ENCODE measurements at regions not wholly inside any gene's neighbourhood (a gene's known extent, or its start where the extent isn't known, plus 50 kb on each side); places are given as distances from the start of the nearest gene placed in this dataset.

GRCh38 chr18:25739376-25739775, 351.0 kb downstream of the SS18 start:
- H3K9me3 ChIP-seq (ENCODE audit: insufficient read depth, low read length): no peaks in the 10 kb centered on the region
- H3K4me3 ChIP-seq (ENCODE audit: low read length): no peak overlapping the region
- 0 out of 2 replicates have a peak, but pooled peaks cover 5% of the 10 kb centered on the region for H3K27me3 ChIP-seq (ENCODE audit: low read depth, low read length)
- H2AFZ ChIP-seq (ENCODE audit: low read depth, low read length): no peak overlapping the region
- no peak overlapping the region for H3K9ac ChIP-seq (ENCODE audit: low read length)
- no peak overlapping the region for H3K4me2 ChIP-seq (ENCODE audit: low read length)
- no peaks in the 10 kb centered on the region for H4K20me1 ChIP-seq (ENCODE audit: insufficient read depth, low read length)
- H3K27ac ChIP-seq (ENCODE audit: low read length): no peak overlapping the region
- H3K79me2 ChIP-seq (ENCODE audit: low read length): no peaks in the 10 kb centered on the region
- no peaks in the 10 kb centered on the region for H3K4me1 ChIP-seq (ENCODE audit: low read length)
- TF ChIP-seq EZH2phosphoT487 (IDR thresholded peaks at IDR 0.05; ENCODE audit: low read depth) (no peak), CTCF (IDR thresholded peaks at IDR 0.05; ENCODE audit: low read depth, low read length) (no peak)
- no peaks in the 10 kb centered on the region for H3K36me3 ChIP-seq (replicated peaks; ENCODE audit: low read depth, low read length)

GRCh38 chr18:25737710-25738311, 352.6 kb downstream of the SS18 start:
- TF ChIP-seq CTCF (IDR thresholded peaks at IDR 0.05; ENCODE audit: low read depth, low read length) (no peak), EZH2phosphoT487 (IDR thresholded peaks at IDR 0.05; ENCODE audit: low read depth) (no peak)
- Histone ChIP-seq H3K4me3 (ENCODE audit: low read length) (no peak overlapping the region), H4K20me1 (ENCODE audit: insufficient read depth, low read length) (no peaks in the 10 kb centered on the region), H3K9ac (ENCODE audit: low read length) (no peak overlapping the region), H3K27me3 (ENCODE audit: low read depth, low read length) (0 out of 2 replicates have a peak, but pooled peaks cover 9% of the 10 kb centered on the region), H2AFZ (ENCODE audit: low read depth, low read length) (no peak overlapping the region), H3K36me3 (replicated peaks; ENCODE audit: low read depth, low read length) (no peaks in the 10 kb centered on the region), H3K4me1 (ENCODE audit: low read length) (no peaks in the 10 kb centered on the region), H3K9me3 (ENCODE audit: insufficient read depth, low read length) (no peaks in the 10 kb centered on the region), H3K4me2 (ENCODE audit: low read length) (no peak overlapping the region), H3K27ac (ENCODE audit: low read length) (no peak overlapping the region), H3K79me2 (ENCODE audit: low read length) (no peaks in the 10 kb centered on the region)

- Histone ChIP-seq H3K4me2 (ENCODE audit: low read length) (no peak overlapping the region), H3K4me1 (ENCODE audit: low read length) (no peaks in the 10 kb centered on the region), H3K9me3 (ENCODE audit: insufficient read depth, low read length) (no peaks in the 10 kb centered on the region), H3K4me3 (ENCODE audit: low read length) (no peak overlapping the region), H3K27me3 (ENCODE audit: low read depth, low read length) (0 out of 2 replicates have a peak, but pooled peaks cover 9% of the 10 kb centered on the region), H3K9ac (ENCODE audit: low read length) (no peak overlapping the region), H4K20me1 (ENCODE audit: insufficient read depth, low read length) (no peaks in the 10 kb centered on the region), H2AFZ (ENCODE audit: low read depth, low read length) (no peak overlapping the region), H3K79me2 (ENCODE audit: low read length) (no peaks in the 10 kb centered on the region), H3K27ac (ENCODE audit: low read length) (no peak overlapping the region), H3K36me3 (replicated peaks; ENCODE audit: low read depth, low read length) (no peaks in the 10 kb centered on the region)
- TF ChIP-seq EZH2phosphoT487 (IDR thresholded peaks at IDR 0.05; ENCODE audit: low read depth): no peak
- TF ChIP-seq CTCF (IDR thresholded peaks at IDR 0.05; ENCODE audit: low read depth, low read length): no peak
These were observed 353.9 kb downstream of the SS18 start for GRCh38 chr18:25736516-25736915.

- H3K27ac ChIP-seq (ENCODE audit: low read length): no peak overlapping the region
These were observed 355.0 kb downstream of the SS18 start for GRCh38 chr18:25735459-25735858.

More at GRCh38 chr18:25735459-25735858, 355.0 kb downstream of the SS18 start:
- H2AFZ ChIP-seq (ENCODE audit: low read depth, low read length): no peak overlapping the region
- H3K9ac ChIP-seq (ENCODE audit: low read length): no peak overlapping the region
- no peak overlapping the region for H3K4me2 ChIP-seq (ENCODE audit: low read length)
- 0 out of 2 replicates have a peak, but pooled peaks cover 9% of the 10 kb centered on the region for H3K27me3 ChIP-seq (ENCODE audit: low read depth, low read length)
- H3K36me3 ChIP-seq (replicated peaks; ENCODE audit: low read depth, low read length): no peaks in the 10 kb centered on the region
- H3K4me3 ChIP-seq (ENCODE audit: low read length): no peak overlapping the region
- H4K20me1 ChIP-seq (ENCODE audit: insufficient read depth, low read length): no peaks in the 10 kb centered on the region
- no peak for TF ChIP-seq EZH2phosphoT487 (IDR thresholded peaks at IDR 0.05; ENCODE audit: low read depth)
- no peak for TF ChIP-seq CTCF (IDR thresholded peaks at IDR 0.05; ENCODE audit: low read depth, low read length)
- no peaks in the 10 kb centered on the region for H3K4me1 ChIP-seq (ENCODE audit: low read length)
- no peaks in the 10 kb centered on the region for H3K9me3 ChIP-seq (ENCODE audit: insufficient read depth, low read length)
- H3K79me2 ChIP-seq (ENCODE audit: low read length): no peaks in the 10 kb centered on the region

All from OCI-LY3 (cell line).